GM12865 (cell line): ENCODE measurements at regions not wholly inside any gene's neighbourhood (a gene's known extent, or its start where the extent isn't known, plus 50 kb on each side); places are given as distances from the start of the nearest gene placed in this dataset.

Experiments
- DNase-seq: peaks from one replicate; pipeline ENCODE4 v3.0.0; 2010; ENCODE audit warnings: low read depth
- H3K4me3 ChIP-seq: 2 replicates; pipeline ENCODE4 v1.5.1; 2011; ENCODE audit warnings: mild to moderate bottlenecking, low read depth, low read length, control low read depth
- TF ChIP-seq, protein P1 (sequence below): IDR thresholded peaks from 2 replicates; pipeline ENCODE4 v1.5.1; 2011; ENCODE audit warnings: low read length, control low read depth, low read depth, inconsistent platforms; ENCODE audit not compliant: insufficient read depth; ENCODE audit errors: missing control alignments

DNA sequence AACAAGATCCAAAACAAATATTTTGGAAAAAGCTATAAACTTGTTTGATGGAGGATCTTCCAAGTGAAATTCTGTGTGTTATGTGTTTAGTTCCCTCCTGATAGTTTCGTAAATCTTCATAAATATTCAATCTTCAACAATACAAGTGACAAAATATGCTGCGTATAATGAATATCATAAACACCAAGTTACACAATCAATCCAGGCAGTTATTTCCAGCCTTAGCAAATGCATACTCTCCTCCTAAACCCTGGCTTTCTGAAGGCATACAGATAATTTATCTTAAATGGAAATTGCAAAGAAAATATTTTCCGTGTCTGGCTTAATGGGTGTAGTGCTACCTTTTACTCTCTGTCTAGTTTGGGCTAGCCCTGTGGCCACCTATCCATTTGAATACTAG lies 864.9 kb upstream of the ZWINT start:
- TF ChIP-seq, protein P1, sequence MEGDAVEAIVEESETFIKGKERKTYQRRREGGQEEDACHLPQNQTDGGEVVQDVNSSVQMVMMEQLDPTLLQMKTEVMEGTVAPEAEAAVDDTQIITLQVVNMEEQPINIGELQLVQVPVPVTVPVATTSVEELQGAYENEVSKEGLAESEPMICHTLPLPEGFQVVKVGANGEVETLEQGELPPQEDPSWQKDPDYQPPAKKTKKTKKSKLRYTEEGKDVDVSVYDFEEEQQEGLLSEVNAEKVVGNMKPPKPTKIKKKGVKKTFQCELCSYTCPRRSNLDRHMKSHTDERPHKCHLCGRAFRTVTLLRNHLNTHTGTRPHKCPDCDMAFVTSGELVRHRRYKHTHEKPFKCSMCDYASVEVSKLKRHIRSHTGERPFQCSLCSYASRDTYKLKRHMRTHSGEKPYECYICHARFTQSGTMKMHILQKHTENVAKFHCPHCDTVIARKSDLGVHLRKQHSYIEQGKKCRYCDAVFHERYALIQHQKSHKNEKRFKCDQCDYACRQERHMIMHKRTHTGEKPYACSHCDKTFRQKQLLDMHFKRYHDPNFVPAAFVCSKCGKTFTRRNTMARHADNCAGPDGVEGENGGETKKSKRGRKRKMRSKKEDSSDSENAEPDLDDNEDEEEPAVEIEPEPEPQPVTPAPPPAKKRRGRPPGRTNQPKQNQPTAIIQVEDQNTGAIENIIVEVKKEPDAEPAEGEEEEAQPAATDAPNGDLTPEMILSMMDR: no peak
- no peak for DNase-seq
- H3K4me3 ChIP-seq: no peak overlapping the region

DNA sequence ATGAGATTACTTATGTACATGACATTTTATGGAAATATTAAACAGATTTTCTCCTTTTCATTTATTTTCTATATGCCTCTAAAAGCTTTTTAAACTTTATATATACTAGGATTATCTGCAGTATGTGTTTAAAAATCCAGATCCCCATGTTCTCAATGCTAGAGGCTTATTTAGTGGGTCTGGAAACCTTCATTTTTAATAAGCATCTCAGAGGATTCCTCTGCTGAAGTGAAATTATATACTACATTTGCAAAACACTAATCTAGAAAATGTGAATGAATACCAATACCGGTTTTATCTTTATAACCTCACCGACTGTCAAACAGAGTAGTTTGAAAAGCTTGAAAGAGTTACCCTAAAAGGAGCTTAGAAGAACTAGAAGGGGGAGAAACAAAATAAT lies 863.8 kb upstream of the ZWINT start:
- TF ChIP-seq, protein P1: no peak

DNA sequence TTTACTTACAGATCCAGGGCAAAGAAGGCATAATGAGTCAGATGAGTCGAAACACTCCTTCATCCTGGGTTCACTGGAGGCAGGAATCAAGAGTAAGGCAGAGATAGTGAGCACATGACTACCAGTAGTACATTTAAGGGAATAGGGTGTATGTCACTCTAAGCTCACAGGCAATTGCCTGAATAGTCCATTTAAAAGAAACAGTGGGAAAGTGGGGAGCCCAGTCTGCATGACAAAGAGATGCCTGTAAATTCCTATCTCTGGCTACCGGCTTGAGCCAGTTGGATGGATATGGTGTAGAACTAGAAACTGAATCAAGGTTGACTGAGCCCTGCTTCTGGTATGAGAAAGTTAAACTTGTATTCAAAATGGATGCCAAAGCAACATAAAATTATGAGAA lies 861.5 kb upstream of the ZWINT start:
- H3K4me3 ChIP-seq: no peak overlapping the region
- no peak for DNase-seq
- TF ChIP-seq, protein P1: no peak

More for the DNA sequence above, 863.8 kb upstream of the ZWINT start:
- DNase-seq: no peak
- no peak overlapping the region for H3K4me3 ChIP-seq

DNA sequence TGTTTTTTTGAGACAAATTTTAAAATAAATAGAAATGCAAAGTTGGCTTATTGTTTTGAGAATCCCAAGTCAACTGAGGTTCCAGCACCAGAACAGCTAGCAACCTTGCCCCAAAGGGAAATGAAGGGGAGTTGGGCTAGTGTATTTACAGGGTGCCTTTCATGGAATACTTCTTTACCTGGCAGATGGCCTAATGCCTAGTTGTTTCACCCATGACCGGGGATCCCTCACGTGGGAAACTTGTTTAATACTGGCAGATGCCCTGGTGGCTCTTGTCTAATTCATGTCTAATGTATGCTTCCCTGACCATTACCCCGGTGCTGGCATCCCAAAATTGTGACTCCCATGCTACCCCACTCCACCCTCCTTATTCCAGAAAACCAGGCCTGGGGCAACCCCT lies 861.1 kb upstream of the ZWINT start:
- no peak for DNase-seq
- H3K4me3 ChIP-seq: no peak overlapping the region
- TF ChIP-seq, protein P1: no peak

DNA sequence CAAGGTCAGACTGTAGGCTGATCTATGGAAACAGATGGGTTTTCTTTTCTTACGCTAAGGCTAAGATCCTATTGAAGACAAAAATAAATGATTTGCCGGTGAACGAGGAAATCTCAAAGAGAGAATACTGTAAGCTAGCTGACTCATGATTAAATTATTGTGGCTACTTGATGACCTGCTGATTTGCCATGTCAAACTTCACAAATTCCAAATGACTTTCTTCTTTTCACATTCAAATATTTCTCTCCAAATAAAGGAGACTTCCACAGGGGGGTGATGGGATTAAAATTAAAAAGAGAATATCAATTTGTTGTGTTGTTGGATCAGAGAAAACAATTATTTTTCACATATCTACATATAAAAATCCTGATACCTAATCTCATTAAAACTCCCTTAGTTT lies 860.6 kb upstream of the ZWINT start:
- no peak for DNase-seq
- TF ChIP-seq, protein P1: no peak
- H3K4me3 ChIP-seq: no peak overlapping the region

DNA sequence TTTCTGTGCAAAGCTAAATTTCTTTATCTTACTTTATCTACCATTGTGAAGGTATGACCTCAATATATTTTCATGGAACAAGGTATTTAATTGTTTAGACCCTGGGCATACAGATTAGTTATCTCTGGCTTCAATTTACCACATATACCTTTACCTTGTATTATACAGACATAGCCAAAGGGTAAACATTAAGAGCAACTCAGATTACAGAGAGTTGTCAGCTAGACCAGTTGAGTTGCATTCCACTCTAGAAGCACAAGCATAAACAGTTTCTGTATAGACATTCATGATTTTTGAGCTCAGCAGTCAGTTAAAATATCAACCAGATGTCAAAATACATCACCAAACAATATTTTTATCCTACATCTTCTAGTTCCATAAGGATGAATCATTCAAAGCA lies 857.3 kb upstream of the ZWINT start:
- TF ChIP-seq, protein P1: no peak
- H3K4me3 ChIP-seq: no peak overlapping the region
- no peak for DNase-seq

DNA sequence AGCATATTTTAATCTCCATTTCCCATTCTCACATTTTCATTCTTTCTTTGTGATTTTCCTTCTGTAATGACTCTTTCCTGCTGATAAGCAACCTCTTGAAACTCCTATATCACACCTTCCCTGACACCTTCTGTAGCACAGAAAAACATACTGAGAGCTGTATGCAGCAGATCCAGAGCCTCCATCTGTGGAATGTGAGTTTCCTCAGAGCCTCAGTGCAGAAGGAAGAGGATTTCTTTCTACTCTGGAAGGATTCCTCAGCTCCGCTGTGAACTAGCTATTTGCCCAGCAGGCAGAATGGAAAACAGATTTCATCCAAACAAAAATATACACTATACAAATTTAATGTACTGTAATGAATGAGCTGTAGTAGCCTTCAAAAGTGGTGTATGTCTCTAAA lies 841.3 kb upstream of the ZWINT start:
- no peak overlapping the region for H3K4me3 ChIP-seq
- TF ChIP-seq, protein P1: no peak
- DNase-seq: no peak
